ENCODE measurements at regions not wholly inside any gene's neighbourhood (a gene's known extent, or its start where the extent isn't known, plus 50 kb on each side); places are given as distances from the start of the nearest gene placed in this dataset.

DNA sequence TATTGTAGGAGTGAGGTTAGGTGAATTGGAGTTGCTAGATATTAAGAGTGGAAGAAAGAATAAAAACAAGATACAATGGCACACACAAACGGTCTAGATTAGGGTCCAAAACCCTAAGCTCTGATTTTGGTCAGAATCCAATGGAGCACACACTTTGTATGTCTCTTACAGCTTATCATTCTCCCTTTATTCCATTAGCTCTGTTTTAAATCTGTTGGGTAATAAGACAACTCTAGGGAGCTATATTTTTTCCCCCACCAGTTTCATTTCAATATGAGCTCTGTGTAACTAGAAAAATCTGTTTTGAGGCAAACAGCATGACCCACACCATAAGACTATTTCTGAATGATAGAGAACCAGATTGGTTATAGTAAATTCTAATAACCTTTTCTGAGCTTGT, 465.6 kb downstream of the ADGRL2 start (continued):
- no peak for TF ChIP-seq NFATC4 (CRISPR knock-in tag; IDR thresholded peaks at IDR 0.05)
- no peak for TF ChIP-seq FOXJ3 (CRISPR knock-in tag; IDR thresholded peaks at IDR 0.05; ENCODE audit: borderline replicate concordance)

DNA sequence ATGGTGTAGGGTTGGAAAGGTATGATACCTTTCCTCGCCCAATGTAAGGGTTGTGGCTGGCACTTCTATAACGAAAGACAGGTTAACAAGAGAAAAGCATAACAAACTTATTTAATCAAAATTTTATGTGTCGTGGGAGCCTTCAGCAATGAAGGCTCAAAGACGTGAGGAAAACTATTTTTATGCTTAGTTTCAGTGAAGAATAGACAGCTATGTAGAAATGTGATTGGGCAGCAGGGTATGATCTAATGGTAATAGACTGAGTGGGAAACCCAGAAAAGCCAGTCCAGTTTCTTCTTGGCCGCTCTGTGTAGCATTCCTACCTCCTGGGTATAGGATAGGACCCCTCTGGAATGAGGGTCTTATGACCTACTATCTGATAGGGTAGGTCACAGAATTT, 464.7 kb downstream of the ADGRL2 start:
- CTCF ChIA-PET: no interaction called here
- H3K27me3 Mint-ChIP-seq (ENCODE audit: low read depth): no peaks in the 10 kb centered on the region
- ATAC-seq: no peak
- POLR2A ChIA-PET: no interaction called here
- TF ChIP-seq ATF1 (CRISPR knock-in tag; IDR thresholded peaks at IDR 0.05) (no peak), MXD4 (CRISPR knock-in tag; IDR thresholded peaks at IDR 0.05; ENCODE audit: borderline replicate concordance) (no peak), NFYB (CRISPR knock-in tag; conservative IDR thresholded peaks at IDR 0.05; ENCODE audit: low read depth) (no peak), ETV6 (CRISPR knock-in tag; IDR thresholded peaks at IDR 0.05) (no peak), TEAD1 (CRISPR knock-in tag; IDR thresholded peaks at IDR 0.05) (no peak), ELF4 (CRISPR knock-in tag; IDR thresholded peaks at IDR 0.05; ENCODE audit: low read depth) (no peak), FOXJ3 (CRISPR knock-in tag; IDR thresholded peaks at IDR 0.05; ENCODE audit: borderline replicate concordance) (no peak), ZNF138 (CRISPR knock-in tag; conservative IDR thresholded peaks at IDR 0.05) (no peak), CREB1 (CRISPR knock-in tag; IDR thresholded peaks at IDR 0.05) (no peak), GRHL2 (CRISPR knock-in tag; IDR thresholded peaks at IDR 0.05; ENCODE audit: insufficient replicate concordance, severe bottlenecking) (no peak), NR2C2 (CRISPR knock-in tag; IDR thresholded peaks at IDR 0.05) (no peak)
- no peaks in the 10 kb centered on the region; the same call in 1 of the 2 replicates for H3K4me1 Mint-ChIP-seq
- no peak overlapping the region for H3K27ac Mint-ChIP-seq
- no peak overlapping the region for H3K4me3 Mint-ChIP-seq
- no peaks in the 10 kb centered on the region for H3K9me3 Mint-ChIP-seq
- H3K36me3 Mint-ChIP-seq: no peaks in the 10 kb centered on the region
- DNase-seq (ENCODE audit: low spot score): no peak

DNA sequence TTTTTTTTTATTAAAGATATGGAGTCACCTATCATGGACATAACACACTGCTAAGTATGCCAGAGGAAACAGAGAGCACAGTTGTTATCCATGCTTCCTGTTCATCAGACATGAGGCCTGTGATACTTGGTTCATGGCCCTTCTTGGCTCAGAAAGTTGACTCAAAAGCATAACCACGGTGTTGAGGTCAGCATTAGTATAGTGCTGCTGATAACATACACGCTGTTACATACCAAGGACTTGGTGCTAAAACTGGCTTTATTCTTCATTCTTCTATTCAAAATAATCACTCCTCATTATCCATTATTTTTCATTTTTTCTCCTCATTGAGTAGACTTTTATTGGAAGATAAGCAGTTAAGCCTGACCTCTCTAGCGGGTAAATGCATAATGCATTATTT, 464.1 kb downstream of the ADGRL2 start:
- ChIA-PET POLR2A (no interaction called here), CTCF (no interaction called here)
- H3K27ac Mint-ChIP-seq: no peak overlapping the region
- ATAC-seq: no peak
- no peak for TF ChIP-seq GTF2I (CRISPR knock-in tag; conservative IDR thresholded peaks at IDR 0.05)
- TF ChIP-seq ZNF232 (CRISPR knock-in tag; IDR thresholded peaks at IDR 0.05): no peak
- TF ChIP-seq NR1H2 (CRISPR knock-in tag; IDR thresholded peaks at IDR 0.05): no peak
- no peak for TF ChIP-seq ATF1 (CRISPR knock-in tag; IDR thresholded peaks at IDR 0.05)
- TF ChIP-seq, protein P1, sequence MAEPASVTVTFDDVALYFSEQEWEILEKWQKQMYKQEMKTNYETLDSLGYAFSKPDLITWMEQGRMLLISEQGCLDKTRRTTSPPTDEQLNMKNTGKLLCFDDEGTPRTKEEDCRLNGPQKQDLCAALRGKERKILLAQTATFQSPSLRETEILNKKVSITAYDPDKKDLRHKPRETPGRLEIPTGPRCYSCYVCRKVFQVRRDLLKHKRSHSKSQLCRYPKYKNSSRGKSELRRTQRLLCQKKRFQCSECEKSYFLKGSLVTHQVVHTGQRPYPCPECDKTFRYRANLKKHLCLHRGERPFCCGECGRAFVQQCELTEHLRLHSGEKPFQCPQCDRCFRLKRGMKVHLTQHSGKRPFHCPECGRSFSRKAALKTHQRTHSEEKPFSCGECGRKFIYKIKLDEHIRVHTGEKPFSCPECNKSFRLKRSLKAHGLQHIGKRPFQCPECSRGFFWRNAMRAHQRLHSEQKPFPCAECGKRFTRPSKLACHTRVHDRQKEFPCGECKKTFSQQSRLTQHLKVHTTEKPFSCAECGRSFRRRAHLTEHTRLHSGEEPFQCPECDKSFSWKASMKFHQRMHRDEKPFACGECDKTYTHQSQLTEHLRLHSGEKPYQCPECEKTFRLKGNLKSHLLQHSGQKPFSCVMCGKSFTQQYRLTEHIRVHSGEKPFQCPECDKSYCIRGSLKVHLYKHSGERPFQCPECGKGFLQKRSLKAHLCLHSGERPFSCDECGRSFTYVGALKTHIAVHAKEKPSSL (CRISPR knock-in tag; conservative IDR thresholded peaks at IDR 0.05): no peak
- no peak for TF ChIP-seq SMAD4 (CRISPR knock-in tag; IDR thresholded peaks at IDR 0.05)
- TF ChIP-seq, protein P2, sequence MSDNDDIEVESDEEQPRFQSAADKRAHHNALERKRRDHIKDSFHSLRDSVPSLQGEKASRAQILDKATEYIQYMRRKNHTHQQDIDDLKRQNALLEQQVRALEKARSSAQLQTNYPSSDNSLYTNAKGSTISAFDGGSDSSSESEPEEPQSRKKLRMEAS (CRISPR knock-in tag; IDR thresholded peaks at IDR 0.05): no peak
- TF ChIP-seq, protein P3, sequence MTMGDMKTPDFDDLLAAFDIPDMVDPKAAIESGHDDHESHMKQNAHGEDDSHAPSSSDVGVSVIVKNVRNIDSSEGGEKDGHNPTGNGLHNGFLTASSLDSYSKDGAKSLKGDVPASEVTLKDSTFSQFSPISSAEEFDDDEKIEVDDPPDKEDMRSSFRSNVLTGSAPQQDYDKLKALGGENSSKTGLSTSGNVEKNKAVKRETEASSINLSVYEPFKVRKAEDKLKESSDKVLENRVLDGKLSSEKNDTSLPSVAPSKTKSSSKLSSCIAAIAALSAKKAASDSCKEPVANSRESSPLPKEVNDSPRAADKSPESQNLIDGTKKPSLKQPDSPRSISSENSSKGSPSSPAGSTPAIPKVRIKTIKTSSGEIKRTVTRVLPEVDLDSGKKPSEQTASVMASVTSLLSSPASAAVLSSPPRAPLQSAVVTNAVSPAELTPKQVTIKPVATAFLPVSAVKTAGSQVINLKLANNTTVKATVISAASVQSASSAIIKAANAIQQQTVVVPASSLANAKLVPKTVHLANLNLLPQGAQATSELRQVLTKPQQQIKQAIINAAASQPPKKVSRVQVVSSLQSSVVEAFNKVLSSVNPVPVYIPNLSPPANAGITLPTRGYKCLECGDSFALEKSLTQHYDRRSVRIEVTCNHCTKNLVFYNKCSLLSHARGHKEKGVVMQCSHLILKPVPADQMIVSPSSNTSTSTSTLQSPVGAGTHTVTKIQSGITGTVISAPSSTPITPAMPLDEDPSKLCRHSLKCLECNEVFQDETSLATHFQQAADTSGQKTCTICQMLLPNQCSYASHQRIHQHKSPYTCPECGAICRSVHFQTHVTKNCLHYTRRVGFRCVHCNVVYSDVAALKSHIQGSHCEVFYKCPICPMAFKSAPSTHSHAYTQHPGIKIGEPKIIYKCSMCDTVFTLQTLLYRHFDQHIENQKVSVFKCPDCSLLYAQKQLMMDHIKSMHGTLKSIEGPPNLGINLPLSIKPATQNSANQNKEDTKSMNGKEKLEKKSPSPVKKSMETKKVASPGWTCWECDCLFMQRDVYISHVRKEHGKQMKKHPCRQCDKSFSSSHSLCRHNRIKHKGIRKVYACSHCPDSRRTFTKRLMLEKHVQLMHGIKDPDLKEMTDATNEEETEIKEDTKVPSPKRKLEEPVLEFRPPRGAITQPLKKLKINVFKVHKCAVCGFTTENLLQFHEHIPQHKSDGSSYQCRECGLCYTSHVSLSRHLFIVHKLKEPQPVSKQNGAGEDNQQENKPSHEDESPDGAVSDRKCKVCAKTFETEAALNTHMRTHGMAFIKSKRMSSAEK (CRISPR knock-in tag; IDR thresholded peaks at IDR 0.05; ENCODE audit: borderline replicate concordance): no peak
- TF ChIP-seq, protein P4, sequence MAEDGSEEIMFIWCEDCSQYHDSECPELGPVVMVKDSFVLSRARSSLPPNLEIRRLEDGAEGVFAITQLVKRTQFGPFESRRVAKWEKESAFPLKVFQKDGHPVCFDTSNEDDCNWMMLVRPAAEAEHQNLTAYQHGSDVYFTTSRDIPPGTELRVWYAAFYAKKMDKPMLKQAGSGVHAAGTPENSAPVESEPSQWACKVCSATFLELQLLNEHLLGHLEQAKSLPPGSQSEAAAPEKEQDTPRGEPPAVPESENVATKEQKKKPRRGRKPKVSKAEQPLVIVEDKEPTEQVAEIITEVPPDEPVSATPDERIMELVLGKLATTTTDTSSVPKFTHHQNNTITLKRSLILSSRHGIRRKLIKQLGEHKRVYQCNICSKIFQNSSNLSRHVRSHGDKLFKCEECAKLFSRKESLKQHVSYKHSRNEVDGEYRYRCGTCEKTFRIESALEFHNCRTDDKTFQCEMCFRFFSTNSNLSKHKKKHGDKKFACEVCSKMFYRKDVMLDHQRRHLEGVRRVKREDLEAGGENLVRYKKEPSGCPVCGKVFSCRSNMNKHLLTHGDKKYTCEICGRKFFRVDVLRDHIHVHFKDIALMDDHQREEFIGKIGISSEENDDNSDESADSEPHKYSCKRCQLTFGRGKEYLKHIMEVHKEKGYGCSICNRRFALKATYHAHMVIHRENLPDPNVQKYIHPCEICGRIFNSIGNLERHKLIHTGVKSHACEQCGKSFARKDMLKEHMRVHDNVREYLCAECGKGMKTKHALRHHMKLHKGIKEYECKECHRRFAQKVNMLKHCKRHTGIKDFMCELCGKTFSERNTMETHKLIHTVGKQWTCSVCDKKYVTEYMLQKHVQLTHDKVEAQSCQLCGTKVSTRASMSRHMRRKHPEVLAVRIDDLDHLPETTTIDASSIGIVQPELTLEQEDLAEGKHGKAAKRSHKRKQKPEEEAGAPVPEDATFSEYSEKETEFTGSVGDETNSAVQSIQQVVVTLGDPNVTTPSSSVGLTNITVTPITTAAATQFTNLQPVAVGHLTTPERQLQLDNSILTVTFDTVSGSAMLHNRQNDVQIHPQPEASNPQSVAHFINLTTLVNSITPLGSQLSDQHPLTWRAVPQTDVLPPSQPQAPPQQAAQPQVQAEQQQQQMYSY (CRISPR knock-in tag; IDR thresholded peaks at IDR 0.05): no peak
- TF ChIP-seq, protein P5, sequence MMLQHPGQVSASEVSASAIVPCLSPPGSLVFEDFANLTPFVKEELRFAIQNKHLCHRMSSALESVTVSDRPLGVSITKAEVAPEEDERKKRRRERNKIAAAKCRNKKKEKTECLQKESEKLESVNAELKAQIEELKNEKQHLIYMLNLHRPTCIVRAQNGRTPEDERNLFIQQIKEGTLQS (CRISPR knock-in tag; conservative IDR thresholded peaks at IDR 0.05): no peak
- no peak for TF ChIP-seq ZNF263 (CRISPR knock-in tag; IDR thresholded peaks at IDR 0.05; ENCODE audit: low read depth)
- no peaks in the 10 kb centered on the region for H3K27me3 Mint-ChIP-seq (ENCODE audit: low read depth)
- H3K9me3 Mint-ChIP-seq: no peaks in the 10 kb centered on the region
- H3K4me3 Mint-ChIP-seq: no peak overlapping the region
- H3K36me3 Mint-ChIP-seq: no peaks in the 10 kb centered on the region
- no peak for DNase-seq (ENCODE audit: low spot score)
- no peaks in the 10 kb centered on the region; the same call in 1 of the 2 replicates for H3K4me1 Mint-ChIP-seq
